GM19328 (cell line): ENCODE measurements at regions not wholly inside any gene's neighbourhood (a gene's known extent, or its start where the extent isn't known, plus 50 kb on each side); places are given as distances from the start of the nearest gene placed in this dataset.
"Not testable (repeated sequence)": the region's sequence is repeated elsewhere in the genome, so short reads cannot be mapped to it uniquely, and the experiment has no call there.

ENCODE experiments used
- ATAC-seq: cut with Tn5 transposase; IDR thresholded peaks from one replicate; pipeline ENCODE4 v1.9.1; 2021; ENCODE audit warnings: mild to moderate bottlenecking, moderate library complexity; ENCODE audit not compliant: unreplicated experiment

DNA sequence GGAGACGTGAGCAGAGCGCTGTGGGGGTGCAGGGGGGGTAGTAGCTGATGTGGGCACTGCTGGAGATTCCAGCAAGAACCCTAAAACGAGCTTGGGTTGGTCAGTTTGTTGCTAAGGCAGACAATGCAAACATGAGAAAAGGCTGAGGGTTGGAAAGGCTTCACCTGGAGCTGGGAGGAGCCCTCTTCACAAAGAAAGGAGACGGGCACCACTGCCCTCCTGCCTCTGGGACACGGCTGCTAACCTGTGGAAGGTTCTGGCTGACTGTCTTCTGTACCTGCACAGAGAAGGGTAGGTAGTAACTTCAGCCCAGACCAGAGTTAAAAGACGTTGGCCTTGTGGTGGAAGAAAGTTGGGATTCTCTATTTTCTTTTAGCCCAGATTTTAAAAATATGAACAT is 108.7 kb downstream of the SUCLA2 start:
- ATAC-seq, result no peak

DNA sequence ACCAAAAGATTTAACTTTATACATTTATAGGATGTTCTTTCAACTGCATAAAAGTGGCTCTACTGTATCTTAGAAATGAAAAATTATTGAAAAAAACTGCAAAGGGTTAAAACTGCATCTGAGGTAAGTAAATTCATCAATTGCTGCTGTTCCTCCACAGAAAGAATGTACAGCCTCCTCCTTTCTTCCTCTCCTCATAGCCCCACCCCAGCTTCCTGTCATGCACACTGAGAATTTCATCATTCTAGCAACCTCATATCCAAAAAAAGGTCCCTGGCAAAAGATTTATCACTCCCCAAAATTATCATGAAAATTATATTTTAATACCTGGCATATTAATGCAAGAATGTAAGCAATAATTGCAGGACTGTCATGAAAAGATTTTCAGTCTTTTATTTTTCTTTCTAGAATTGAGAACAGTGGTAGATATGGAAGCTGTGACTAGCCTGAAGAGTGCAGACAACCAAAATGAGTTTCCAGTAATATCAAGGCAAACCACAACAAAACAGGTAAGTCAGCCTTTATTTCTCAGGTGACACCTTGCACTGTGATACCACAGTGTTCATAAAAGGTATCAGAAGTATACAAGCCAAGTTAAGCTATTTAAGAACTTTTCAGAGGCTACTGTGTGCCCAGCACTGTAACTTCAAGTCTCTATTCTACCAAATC is 110.8 kb downstream of the SUCLA2 start:
- ATAC-seq, result no peak

GRCh38 chr13:47886314-47886713 is 114.8 kb downstream of the SUCLA2 start:
- no peak for ATAC-seq

DNA sequence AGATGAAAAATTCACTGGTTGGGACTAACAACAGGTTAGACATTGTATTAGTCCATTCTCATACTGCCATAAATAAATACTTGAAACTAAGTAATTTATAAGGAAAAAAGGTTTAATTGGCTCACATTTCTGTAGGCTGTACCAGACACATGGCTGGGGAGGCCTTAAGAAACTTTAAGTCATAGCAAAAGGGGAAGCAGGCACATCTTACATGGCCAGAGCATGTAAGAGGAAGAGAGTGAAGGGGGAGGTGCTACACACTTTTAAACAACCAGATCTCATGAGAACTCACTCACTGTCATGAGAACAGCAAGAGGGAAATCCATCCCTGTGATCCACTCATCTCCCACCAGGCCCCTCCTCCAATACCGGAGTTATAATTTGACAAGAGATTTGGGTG is 125.9 kb downstream of the SUCLA2 start:
- no peak for ATAC-seq

DNA sequence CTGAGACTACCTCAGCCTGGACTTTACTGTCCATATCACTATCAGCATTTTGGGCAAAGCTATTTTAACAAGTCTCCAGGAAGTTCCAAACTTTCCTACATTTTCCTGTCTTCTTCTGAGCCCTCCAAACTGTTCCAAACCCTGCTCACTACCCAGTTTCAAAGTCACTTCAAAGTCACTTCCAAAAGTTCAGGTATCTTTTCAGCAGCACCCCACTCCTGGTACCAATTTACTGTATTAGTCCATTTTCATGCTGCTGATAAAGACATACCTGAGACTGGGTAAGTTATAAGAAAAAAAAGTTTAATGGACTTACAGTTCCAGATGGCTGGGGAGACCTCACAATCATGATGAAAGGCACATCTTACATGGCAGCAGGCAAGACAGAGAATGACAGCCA is 127.1 kb downstream of the SUCLA2 start:
- ATAC-seq, result not testable (repeated sequence)

- ATAC-seq, result not testable (repeated sequence)
These were observed 127.8 kb downstream of the SUCLA2 start for GRCh38 chr13:47873319-47873718.

DNA sequence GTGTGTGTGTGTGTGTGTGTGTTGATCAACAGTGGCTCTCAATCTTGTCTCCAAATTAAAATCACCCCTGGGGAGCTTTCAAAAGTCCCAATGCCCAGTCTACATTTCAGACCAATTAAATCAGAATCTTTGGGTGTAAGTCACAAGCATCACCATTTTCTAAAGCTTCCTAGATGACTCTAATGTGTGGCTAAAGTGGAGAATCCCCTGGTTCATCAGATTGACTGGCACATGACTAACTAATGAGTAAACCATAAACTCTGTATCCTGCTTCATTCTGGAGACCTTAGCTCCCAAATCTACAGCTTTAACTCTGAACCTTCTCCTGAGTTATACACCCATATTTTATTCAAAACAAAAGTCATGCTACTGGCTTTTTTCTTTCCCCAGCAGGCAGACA is 131.3 kb downstream of the SUCLA2 start:
- no peak for ATAC-seq

DNA sequence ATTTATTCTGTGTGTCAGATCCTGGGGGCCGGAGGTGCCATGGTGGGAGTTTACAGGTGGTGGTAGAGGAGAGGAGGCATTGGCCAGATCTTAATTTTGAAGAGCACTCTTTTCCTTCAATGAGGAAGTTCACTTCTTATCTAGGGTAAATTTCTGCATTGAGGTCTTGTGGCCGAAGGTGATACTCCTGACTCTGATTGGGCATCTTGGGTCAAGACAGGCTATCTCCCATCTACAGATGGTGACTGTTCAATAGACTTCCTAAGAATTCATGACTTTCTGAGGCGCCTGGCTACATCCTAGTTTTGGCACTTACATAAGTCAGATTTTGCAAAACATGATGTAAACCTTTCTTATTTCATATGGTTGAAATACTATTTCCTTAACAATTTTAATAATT is 135.2 kb downstream of the SUCLA2 start:
- no peak for ATAC-seq

DNA sequence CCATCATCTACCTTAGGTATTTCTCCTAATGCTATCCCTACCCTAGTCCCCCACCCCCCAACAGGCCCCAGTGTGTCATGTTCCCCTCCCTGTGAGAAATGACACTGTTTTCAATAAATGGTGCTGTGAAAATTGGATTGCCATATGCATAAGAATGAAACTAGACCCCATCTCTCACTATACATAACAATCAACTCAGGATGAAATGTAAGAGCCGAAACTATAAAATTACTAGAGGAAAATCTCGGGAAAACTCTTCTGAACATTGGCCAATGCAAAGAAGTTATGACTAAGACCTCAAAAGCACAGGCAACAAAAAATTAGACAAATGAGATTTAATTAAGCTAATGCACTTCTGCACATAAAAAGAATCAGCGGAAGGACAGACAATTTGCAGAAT is 138.2 kb downstream of the SUCLA2 start:
- ATAC-seq, result no peak

DNA sequence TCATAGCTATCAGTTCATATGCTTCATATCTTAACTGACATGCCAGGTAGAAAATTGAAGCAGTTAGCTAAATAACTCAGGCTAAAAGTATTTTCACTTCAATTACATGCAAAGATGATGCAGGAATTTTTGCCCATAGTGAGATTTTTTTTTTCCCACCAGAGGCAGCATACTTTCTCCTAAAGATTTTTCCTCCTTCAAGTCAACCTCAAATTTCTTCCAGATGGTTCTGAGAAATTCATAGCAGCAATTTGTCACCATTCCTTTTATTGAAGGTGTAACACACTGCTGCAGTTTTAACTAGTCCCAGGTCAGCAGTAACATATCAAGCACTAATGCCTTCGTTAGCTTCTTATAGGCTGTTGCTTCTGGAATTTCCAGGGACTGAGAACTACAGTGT is 141.9 kb downstream of the SUCLA2 start:
- ATAC-seq, result no peak

GRCh38 chr13:47858042-47859025 is 142.7 kb downstream of the SUCLA2 start:
- no peak for ATAC-seq

- no peak for ATAC-seq
These were observed 147.8 kb downstream of the SUCLA2 start for GRCh38 chr13:47853236-47853635.

DNA sequence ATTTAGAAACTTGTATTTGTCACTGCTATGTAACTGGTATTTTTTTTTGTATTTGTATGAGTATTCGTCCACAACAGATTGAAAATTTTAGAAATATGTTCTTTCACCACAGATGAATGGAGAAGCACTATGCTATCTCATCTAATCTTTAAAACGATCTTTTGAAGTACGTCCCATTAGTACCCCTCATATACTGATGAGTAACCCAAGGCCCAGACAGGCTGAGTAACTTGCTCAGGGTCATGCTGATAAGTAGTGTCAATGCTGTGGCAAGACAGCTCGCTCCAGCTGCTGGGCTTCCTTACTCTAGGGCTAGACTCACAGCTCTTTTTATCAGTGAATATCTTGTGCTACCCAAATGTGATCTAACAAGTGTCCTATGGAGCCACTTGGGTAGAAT is 154.2 kb downstream of the SUCLA2 start:
- no peak for ATAC-seq

GRCh38 chr13:47845981-47846380 is 155.1 kb downstream of the SUCLA2 start:
- no peak for ATAC-seq

- ATAC-seq, result no peak
These were observed 158.1 kb downstream of the SUCLA2 start for GRCh38 chr13:47843005-47843404.

GRCh38 chr13:47841151-47841550 is 159.9 kb downstream of the SUCLA2 start:
- ATAC-seq, result no peak

GRCh38 chr13:47837906-47838305 is 163.2 kb downstream of the SUCLA2 start:
- no peak for ATAC-seq

GRCh38 chr13:47837104-47837880 is 163.8 kb downstream of the SUCLA2 start:
- no peak for ATAC-seq

DNA sequence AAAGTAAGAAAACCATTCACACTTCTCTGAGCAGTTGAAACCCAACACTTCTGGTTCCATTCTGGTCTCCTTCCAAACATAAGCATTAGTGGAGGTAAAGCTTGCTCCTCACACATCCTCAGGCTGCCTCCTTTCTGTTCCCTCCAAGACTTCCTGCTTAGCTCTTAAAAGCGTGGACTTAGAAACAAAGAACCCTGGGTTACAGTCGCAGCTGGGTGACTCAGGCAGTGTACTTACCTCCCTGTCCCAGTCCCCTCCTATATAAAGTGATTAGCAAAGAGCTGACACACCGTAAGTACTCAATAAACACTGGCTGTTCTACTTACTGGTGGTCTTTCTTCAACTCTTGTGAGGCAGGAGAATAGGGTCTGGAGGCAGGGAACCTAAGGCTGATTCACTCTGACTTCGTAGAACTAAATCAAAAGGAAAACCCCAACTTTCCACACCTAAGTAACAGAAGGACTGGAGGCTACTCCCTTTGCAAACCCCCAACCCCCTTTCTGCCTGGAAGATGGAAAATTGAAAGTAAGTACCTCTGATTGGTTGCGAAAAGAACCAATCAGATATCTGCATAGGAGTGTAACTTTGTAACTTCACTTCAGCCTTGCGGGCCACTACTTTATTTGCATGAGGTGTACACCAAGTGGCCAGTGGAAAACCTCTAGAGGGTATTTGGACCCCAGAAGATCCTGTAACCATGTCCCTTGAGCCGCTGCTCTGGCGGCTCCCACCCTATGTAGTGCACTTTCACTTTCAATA is 165.4 kb downstream of the SUCLA2 start:
- no peak for ATAC-seq

DNA sequence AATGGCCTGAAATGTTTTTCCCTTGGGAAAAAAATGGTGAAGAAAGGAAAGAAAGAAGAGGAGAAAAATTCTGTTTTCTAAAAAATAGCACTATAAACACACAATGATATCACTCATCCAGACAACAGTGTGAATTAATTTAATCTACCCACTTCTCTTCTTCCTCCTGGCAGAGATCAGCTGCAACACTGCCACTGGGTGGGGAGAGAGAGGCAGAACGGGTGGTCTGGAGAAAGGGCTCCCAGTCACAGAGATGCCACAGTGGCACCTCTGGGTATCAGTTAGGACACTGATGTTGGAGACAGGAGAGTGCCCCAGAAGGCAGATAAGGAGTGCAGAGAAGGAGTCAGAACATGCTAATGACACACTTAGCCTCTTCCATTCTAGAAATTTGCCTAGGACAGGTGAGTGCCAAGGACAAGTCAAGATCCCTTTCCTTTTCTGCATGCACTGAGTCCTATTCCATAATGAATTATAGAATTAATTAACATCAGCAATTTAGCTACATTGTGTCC is 168.6 kb downstream of the SUCLA2 start:
- ATAC-seq, result no peak
